Uterus (tissue), 2 donors: ENCODE measurements at regions not wholly inside any gene's neighbourhood (a gene's known extent, or its start where the extent isn't known, plus 50 kb on each side); places are given as distances from the start of the nearest gene placed in this dataset.

Experiments used
- POLR2A ChIP-seq, 2 donors: fragments of 450-650 bp; IDR thresholded peaks; one replicate each; pipeline ENCODE4 v1.6.1; 2016; ENCODE audit warnings: antibody characterized with exemption in 2 of 2, mild to moderate bottlenecking in 1 of 2, moderate library complexity in 1 of 2
- TF ChIP-seq, protein P1 (sequence below), 4 experiments: fragments of 200-600 bp in 2 of 4; fragments of 450-650 bp in 2 of 4; sonication (generic) in 2 of 4; IDR thresholded peaks; one replicate each; pipeline ENCODE4 v1.5.1; 2016 to 2019; ENCODE audit warnings: antibody characterized with exemption in 4 of 4, mild to moderate bottlenecking in 2 of 4, moderate library complexity in 1 of 4

DNA sequence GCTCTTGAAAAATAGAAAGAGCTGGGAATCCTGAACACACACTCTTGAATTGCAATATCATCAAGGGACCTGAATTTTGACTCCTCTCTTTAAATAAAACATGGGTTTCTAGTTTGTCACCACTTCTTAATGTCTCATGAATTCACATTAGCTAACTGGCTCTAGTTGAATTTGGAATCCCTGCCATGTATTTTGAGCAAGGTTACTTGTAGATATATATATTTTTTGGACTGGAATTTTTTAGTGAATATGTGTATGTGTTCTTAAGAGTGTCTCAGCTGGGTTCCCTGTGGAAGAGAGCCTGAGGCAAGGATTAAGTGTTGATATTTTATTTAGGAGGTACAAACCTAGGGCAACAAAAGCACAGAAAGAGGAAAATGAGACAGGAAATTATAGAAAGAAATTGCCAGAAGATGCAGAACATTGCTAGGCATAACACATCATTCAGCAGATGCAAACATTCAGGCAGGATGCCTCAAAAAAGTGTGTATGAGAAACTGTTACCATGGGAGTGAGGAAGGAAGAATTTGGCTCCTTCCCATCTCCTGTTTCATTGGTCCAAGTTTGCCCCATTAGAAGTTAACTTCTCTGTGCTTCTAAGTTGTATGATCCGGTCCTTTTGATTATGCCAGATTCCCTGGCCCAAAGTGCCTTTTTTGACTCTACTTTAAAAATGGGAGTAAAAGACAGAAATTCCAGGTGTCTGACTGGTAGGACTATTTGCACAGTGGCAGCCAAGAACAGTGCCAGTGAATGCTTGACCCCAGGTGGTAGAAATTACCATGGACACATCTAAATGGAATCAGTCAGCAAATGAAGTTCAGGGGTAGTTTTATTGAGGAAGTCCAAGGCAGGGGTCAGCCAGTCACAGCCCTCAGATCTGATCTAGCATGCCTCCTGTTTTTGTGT lies 253.7 kb upstream of the TGFBR2 start:
- TF ChIP-seq, protein P1, sequence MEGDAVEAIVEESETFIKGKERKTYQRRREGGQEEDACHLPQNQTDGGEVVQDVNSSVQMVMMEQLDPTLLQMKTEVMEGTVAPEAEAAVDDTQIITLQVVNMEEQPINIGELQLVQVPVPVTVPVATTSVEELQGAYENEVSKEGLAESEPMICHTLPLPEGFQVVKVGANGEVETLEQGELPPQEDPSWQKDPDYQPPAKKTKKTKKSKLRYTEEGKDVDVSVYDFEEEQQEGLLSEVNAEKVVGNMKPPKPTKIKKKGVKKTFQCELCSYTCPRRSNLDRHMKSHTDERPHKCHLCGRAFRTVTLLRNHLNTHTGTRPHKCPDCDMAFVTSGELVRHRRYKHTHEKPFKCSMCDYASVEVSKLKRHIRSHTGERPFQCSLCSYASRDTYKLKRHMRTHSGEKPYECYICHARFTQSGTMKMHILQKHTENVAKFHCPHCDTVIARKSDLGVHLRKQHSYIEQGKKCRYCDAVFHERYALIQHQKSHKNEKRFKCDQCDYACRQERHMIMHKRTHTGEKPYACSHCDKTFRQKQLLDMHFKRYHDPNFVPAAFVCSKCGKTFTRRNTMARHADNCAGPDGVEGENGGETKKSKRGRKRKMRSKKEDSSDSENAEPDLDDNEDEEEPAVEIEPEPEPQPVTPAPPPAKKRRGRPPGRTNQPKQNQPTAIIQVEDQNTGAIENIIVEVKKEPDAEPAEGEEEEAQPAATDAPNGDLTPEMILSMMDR (IDR thresholded peaks at IDR 0.05): no peak
- TF ChIP-seq POLR2A (IDR thresholded peaks at IDR 0.05): no peak
